HL-60 (cell line): ENCODE measurements at regions not wholly inside any gene's neighbourhood (a gene's known extent, or its start where the extent isn't known, plus 50 kb on each side); places are given as distances from the start of the nearest gene placed in this dataset.

ENCODE experiments used
- GABPA ChIP-seq: IDR thresholded peaks from 2 replicates; pipeline ENCODE4 v1.6.1; 2012; ENCODE audit warnings: low read depth
- POLR2AphosphoS5 ChIP-seq: IDR thresholded peaks from 2 replicates; pipeline ENCODE4 v1.6.1; 2012; ENCODE audit warnings: low read depth
- TF ChIP-seq, protein P1 (sequence below): IDR thresholded peaks from one replicate; pipeline ENCODE4 v1.5.1; 2011; ENCODE audit warnings: low read length, control low read depth, inconsistent platforms; ENCODE audit not compliant: insufficient read depth
- TF ChIP-seq, protein P2 (sequence below): IDR thresholded peaks from 2 replicates; pipeline ENCODE4 v1.6.1; 2012; ENCODE audit warnings: low read depth; ENCODE audit not compliant: insufficient replicate concordance

DNA sequence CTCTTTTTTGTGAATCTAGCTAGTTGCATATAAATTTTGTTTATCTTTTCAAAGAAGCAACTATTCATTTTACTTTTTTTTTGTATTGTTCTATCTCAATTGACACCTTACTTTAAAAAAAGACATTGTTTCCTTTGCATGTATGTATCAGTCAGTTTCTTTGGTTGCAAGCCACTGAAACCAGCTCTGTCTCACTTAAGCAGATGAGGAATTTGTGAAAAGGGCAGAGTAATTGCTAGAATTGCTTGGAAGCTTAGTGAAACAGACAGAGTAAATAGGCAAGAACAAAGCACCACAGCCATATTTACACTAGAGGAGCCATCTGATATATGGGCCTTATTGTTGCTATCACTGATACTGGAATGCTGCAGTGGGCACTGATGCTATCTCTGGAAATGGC lies 231.4 kb upstream of the KLF8 start:
- TF ChIP-seq POLR2AphosphoS5: no peak
- TF ChIP-seq, protein P1, sequence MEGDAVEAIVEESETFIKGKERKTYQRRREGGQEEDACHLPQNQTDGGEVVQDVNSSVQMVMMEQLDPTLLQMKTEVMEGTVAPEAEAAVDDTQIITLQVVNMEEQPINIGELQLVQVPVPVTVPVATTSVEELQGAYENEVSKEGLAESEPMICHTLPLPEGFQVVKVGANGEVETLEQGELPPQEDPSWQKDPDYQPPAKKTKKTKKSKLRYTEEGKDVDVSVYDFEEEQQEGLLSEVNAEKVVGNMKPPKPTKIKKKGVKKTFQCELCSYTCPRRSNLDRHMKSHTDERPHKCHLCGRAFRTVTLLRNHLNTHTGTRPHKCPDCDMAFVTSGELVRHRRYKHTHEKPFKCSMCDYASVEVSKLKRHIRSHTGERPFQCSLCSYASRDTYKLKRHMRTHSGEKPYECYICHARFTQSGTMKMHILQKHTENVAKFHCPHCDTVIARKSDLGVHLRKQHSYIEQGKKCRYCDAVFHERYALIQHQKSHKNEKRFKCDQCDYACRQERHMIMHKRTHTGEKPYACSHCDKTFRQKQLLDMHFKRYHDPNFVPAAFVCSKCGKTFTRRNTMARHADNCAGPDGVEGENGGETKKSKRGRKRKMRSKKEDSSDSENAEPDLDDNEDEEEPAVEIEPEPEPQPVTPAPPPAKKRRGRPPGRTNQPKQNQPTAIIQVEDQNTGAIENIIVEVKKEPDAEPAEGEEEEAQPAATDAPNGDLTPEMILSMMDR: no peak
- TF ChIP-seq, protein P2, sequence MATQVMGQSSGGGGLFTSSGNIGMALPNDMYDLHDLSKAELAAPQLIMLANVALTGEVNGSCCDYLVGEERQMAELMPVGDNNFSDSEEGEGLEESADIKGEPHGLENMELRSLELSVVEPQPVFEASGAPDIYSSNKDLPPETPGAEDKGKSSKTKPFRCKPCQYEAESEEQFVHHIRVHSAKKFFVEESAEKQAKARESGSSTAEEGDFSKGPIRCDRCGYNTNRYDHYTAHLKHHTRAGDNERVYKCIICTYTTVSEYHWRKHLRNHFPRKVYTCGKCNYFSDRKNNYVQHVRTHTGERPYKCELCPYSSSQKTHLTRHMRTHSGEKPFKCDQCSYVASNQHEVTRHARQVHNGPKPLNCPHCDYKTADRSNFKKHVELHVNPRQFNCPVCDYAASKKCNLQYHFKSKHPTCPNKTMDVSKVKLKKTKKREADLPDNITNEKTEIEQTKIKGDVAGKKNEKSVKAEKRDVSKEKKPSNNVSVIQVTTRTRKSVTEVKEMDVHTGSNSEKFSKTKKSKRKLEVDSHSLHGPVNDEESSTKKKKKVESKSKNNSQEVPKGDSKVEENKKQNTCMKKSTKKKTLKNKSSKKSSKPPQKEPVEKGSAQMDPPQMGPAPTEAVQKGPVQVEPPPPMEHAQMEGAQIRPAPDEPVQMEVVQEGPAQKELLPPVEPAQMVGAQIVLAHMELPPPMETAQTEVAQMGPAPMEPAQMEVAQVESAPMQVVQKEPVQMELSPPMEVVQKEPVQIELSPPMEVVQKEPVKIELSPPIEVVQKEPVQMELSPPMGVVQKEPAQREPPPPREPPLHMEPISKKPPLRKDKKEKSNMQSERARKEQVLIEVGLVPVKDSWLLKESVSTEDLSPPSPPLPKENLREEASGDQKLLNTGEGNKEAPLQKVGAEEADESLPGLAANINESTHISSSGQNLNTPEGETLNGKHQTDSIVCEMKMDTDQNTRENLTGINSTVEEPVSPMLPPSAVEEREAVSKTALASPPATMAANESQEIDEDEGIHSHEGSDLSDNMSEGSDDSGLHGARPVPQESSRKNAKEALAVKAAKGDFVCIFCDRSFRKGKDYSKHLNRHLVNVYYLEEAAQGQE: no peak
- no peak for TF ChIP-seq GABPA
